IPS DF 6.9 (cell line): ENCODE measurements at regions not wholly inside any gene's neighbourhood (a gene's known extent, or its start where the extent isn't known, plus 50 kb on each side); places are given as distances from the start of the nearest gene placed in this dataset.

ENCODE experiments used
- DNase-seq: peaks from one replicate; pipeline ENCODE4 v3.0.0-alpha.2; 2013; ENCODE audit warnings: low read depth, low spot score
- H3K27ac ChIP-seq: one replicate; pipeline ENCODE4 v1.5.1; 2013; ENCODE audit warnings: low read length, control low read depth
- H3K27me3 ChIP-seq: 2 replicates; pipeline ENCODE4 v1.6.1; 2013; ENCODE audit warnings: mild to moderate bottlenecking, low read length; ENCODE audit not compliant: control insufficient read depth, insufficient read depth
- H3K36me3 ChIP-seq: 2 replicates; pipeline ENCODE4 v1.6.1; 2013; ENCODE audit warnings: low read length; ENCODE audit not compliant: control insufficient read depth, insufficient read depth
- H3K4me1 ChIP-seq: 2 replicates; pipeline ENCODE4 v1.6.1; 2013; ENCODE audit warnings: low read length; ENCODE audit not compliant: control insufficient read depth, insufficient read depth
- H3K4me3 ChIP-seq: 2 replicates; pipeline ENCODE4 v1.5.1; 2013; ENCODE audit warnings: mild to moderate bottlenecking, low read length
- H3K9me3 ChIP-seq: 2 replicates; pipeline ENCODE4 v1.6.1; 2013; ENCODE audit warnings: low read length, inconsistent platforms; ENCODE audit not compliant: control insufficient read depth, insufficient read depth
- WGBS: extraction: QIAGEN DNeasy Blood & Tissue Kit; methylation state at CpG from one replicate; pipeline ENCODE4 v1.1.7; 2013; ENCODE audit warnings: mixed read lengths, missing lambda C conversion rate; ENCODE audit not compliant: insufficient read length, insufficient coverage; 5-methylcytosine and 5-hydroxymethylcytosine counted together

DNA sequence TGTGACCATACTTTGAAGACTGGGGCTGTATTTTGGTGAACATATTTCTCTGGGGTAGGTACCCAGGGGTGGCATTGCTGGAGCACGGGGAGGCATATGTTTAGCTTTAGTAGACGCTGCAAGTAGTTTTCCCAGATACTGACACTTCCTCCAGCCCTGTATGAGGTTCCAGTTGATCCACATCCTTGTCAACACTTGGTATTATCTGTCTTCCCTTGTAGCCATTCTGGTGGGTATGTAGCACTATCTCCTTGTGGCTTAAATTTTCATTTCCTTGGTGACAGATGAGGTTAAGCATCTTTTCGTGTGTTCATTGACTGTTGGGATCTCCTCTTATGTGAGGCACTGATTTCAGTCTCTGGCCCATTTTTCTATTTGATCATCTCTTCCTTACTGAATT is 179.1 kb downstream of the PHETA1 start:
- Histone ChIP-seq H3K9me3 (no peaks in the 10 kb centered on the region), H3K4me3 (no peak overlapping the region), H3K27ac (no peak overlapping the region), H3K27me3 (no peaks in the 10 kb centered on the region), H3K4me1 (peaks cover 3% of the 10 kb centered on the region), H3K36me3 (no peaks in the 10 kb centered on the region)
- no CpG with 5 or more reads among the region's 3 CpGs for WGBS
- DNase-seq = no peak

DNA sequence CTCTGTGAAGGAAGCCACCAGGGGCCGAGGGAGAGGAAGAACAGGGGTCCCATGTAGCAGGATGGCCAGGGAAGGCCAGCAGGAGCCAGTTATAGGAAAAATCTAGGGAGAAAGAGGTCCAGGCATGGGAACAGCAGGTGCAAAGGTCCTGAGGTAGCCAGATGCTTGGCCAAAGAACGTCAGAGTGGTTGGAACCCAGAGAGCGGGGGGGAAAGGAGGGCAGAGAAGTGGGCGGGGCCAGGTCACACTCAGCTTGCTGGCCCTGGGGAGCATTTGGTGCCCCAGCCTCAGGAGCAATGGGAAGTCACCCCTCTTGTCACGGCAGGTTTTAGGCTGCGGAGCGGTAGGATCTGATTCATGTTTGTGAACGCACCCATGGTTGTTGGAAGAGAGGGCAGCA is 180.5 kb downstream of the PHETA1 start:
- DNase-seq = no peak
- Histone ChIP-seq H3K4me3 (no peak overlapping the region), H3K27ac (no peak overlapping the region), H3K4me1 (no peaks in the 10 kb centered on the region), H3K9me3 (no peaks in the 10 kb centered on the region), H3K27me3 (no peaks in the 10 kb centered on the region), H3K36me3 (no peaks in the 10 kb centered on the region)
- WGBS = no CpG with 5 or more reads among the region's 8 CpGs

DNA sequence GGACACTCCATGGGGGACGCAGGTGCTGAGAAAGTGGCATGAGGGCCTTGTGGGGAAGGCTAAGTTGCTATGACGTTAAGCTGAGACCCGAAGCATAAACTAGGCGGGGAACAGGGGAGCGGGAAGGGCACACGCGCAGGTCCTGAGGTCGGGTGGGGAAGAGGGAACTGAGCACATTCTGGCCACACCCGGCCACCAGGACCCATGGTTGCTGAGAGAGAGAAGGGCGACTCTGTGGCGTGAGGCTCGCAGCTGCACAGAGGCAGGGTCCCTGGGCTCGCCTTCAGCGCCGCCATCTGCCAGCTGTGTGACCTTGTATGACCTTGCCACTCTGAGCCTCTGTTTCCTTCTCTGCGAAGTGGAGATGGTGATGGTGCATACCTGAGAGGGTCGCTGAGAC is 182.5 kb downstream of the PHETA1 start:
- Histone ChIP-seq H3K36me3 (no peaks in the 10 kb centered on the region), H3K27me3 (no peaks in the 10 kb centered on the region), H3K4me1 (no peaks in the 10 kb centered on the region), H3K9me3 (no peaks in the 10 kb centered on the region), H3K4me3 (no peak overlapping the region), H3K27ac (no peak overlapping the region)
- no CpG with 5 or more reads among the region's 17 CpGs for WGBS
- no peak for DNase-seq

DNA sequence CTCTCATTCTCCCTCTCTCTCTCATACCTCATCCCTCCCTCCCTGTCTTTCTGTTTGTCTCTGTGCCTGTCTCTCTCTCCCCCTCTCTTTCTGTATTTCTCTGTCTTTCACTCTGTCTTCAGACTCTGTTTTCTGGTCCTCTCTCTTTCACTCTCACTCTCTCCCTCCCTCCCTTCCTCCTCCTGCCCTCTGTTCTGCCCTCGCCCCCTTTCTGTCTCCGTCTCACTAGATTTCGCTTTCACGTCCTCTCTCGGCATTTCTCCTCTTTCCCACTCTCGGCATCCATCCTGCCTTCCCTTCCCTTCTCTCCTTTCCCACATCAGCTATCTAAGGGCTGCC is 183.0 kb downstream of the PHETA1 start:
- no CpG with 5 or more reads among the region's 6 CpGs for WGBS
- no peaks in the 10 kb centered on the region for H3K9me3 ChIP-seq

DNA sequence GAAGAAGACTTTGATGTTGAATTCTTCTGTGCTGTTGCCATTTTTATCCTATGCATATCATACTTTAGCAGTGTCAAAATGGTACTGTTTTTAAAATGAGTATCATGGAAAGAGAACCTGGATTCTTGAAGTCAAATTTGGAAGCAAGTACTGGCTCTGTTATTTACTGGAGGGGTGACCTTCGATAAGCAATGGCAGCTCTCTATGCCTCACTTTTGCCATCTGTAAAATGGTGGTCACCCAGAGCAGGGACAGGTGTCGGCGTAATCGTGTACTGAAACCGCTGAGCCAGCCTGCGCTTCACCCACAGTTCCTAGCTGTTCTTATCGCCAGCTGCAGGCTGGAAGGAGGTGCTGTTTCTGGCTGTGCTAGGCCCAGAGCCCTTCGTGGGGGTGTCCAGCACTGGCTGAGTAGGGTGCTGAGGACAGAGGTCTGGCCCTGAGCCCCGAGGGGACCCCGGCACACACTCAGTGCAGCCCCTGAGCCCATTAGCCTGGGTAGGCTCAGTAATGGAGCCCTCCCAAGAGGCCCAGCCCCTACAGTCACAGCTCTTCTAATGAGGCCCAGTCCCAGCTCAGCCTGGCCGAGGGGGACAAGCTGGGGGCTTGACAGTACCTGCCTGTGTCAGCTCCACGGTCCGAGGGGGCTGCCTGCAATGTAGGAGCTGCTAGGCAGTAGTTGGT is 183.5 kb downstream of the PHETA1 start:
- no peak for DNase-seq
- Histone ChIP-seq H3K9me3 (no peaks in the 10 kb centered on the region), H3K27me3 (no peaks in the 10 kb centered on the region), H3K27ac (no peak overlapping the region), H3K4me3 (no peak overlapping the region), H3K36me3 (no peaks in the 10 kb centered on the region), H3K4me1 (no peaks in the 10 kb centered on the region)
- WGBS = no CpG with 5 or more reads among the region's 13 CpGs

More for the DNA sequence above, 183.0 kb downstream of the PHETA1 start:
- no peak for DNase-seq
- H3K27ac ChIP-seq = no peak overlapping the region
- H3K36me3 ChIP-seq = no peaks in the 10 kb centered on the region
- H3K4me3 ChIP-seq = no peak overlapping the region
- no peaks in the 10 kb centered on the region for H3K4me1 ChIP-seq
- H3K27me3 ChIP-seq = no peaks in the 10 kb centered on the region

DNA sequence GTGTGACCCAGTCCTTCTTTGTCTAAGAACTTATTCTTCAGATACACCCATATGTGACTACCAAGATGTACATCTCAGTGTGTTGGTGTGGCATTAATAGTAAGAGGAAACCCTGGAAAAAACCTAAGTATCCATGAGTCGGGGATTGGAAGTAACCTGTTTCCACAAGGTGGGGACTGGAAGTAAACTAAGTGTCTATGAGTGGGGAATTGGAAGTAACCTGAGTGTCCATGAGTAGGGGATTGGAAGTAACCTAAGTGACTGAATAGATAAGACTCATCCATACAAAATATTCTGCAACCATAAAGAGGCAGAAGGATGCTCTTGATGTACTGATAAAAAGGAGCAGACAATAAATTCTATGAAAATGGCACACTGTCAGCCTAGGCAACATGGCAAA is 184.7 kb downstream of the PHETA1 start:
- no peak for DNase-seq
- Histone ChIP-seq H3K4me3 (no peak overlapping the region), H3K4me1 (no peaks in the 10 kb centered on the region), H3K27me3 (no peaks in the 10 kb centered on the region), H3K9me3 (no peaks in the 10 kb centered on the region), H3K36me3 (no peaks in the 10 kb centered on the region), H3K27ac (no peak overlapping the region)
- WGBS = no CpG with 5 or more reads among the region's 1 CpG

DNA sequence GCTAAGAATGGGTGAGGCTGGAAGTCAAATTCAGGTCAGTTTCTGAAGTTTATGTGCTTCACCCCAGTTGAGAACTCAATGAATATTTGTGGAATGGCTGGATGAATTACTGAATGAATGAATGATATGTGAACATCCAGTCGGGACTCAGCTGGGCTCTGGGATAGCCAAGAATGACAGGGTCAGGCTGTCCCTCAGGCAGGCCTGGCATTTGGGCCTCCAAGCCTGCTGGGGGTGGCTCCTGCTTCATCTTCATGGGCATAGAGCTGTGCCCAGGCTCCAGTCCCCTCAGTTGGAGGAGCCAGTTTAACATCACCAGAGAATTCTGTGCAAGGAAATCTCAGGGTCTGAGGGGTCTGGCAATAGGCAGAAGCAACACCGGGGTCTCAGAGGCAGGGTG is 185.8 kb downstream of the PHETA1 start:
- no peaks in the 10 kb centered on the region for H3K27me3 ChIP-seq
- no peaks in the 10 kb centered on the region for H3K4me1 ChIP-seq
- H3K9me3 ChIP-seq = no peaks in the 10 kb centered on the region
- WGBS = no CpG with 5 or more reads among the region's 2 CpGs
- H3K36me3 ChIP-seq = no peaks in the 10 kb centered on the region
- no peak for DNase-seq
- H3K4me3 ChIP-seq = no peak overlapping the region
- H3K27ac ChIP-seq = no peak overlapping the region

DNA sequence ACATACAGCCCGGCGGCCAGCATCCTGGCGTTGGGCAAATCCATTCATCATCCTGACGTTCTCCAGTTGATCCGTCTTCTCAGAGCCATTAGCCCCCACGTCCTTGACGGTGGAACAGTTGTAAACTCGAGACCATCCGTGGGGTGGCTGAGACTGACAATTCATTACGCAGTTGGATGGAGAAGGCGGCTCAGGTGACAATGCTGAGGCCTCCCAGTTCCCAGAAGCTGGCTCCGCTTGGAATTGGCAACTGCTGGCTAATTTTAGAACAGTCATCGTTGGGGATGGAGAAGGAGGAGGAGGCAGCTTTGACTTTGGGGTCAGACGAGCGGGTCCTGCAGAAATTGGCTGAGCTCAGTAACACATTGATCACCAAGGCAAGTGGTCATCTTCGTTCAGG is 186.5 kb downstream of the PHETA1 start:
- H3K4me3 ChIP-seq = no peak overlapping the region
- no peak overlapping the region for H3K27ac ChIP-seq
- H3K4me1 ChIP-seq = no peaks in the 10 kb centered on the region
- no peaks in the 10 kb centered on the region for H3K36me3 ChIP-seq
- DNase-seq = no peak
- no CpG with 5 or more reads among the region's 16 CpGs for WGBS
- no peaks in the 10 kb centered on the region for H3K27me3 ChIP-seq
- no peaks in the 10 kb centered on the region for H3K9me3 ChIP-seq

DNA sequence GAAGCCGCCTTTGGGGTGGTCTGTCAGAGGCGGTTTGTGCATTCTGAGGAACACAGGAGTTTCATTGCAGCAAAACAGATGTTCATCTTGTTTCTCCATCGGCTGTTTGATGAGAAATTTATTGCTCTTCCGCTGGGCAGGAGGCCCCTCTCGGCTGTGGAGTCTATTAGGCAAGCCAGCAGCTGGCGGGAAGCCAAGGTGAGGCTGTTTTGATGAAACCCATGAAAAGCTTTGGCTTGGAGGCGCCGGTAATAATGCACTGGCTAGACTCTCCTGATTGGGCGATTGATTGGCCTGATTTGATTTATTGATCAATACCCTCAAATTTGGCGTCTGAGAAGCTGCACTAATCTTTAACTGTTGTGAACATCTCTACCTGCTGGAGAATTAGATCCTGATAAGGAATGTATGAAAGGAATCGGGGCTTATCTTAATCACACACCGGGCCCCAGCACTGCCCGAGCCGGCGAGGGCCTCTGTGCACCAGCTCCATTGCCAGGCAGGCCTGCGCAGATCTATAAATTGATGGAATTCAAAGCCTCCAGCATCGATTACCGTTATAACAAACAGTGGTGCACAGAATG is 187.7 kb downstream of the PHETA1 start:
- no peaks in the 10 kb centered on the region for H3K36me3 ChIP-seq
- DNase-seq = no peak
- H3K9me3 ChIP-seq = no peaks in the 10 kb centered on the region
- no CpG with 5 or more reads among the region's 18 CpGs for whole genome bisulfite sequencing
- H3K4me3 ChIP-seq = no peak overlapping the region
- no peaks in the 10 kb centered on the region for H3K27me3 ChIP-seq
- H3K27ac ChIP-seq = no peak overlapping the region
- H3K4me1 ChIP-seq = no peaks in the 10 kb centered on the region

DNA sequence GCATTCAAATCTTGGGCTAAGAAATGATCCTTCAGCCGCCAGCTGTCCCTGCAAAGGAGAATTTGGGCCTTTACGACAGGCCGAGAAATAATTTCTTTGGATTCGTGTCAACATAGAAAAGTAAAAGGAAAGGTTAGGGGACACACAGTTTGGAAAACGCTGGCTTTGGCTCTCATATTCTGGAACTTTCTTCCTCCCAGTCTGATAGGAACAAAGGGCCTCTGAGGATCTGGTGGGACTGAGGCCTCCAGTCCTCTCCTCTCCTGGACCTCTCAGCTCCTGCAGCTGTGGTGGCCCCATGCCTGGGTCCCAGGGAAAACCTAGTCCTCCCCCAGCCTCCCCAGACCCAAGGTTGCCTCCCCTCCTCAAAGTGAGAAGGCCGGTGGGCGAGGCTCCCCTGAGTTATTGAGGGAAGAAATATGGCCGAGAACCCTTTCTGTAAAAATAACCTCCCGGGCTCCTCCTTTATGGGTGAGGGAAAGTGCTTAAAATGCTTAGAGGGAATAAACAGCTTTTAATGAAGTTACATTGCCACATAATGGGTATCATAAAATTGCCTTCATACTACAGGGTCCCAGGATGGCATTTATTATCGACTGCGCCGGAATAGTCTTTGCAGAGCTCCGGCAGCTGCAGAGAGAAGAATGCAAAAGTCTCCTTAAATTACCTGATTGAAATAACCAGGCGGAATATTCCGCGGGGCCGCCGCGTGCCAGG is 188.3 kb downstream of the PHETA1 start:
- Histone ChIP-seq H3K27me3 (no peaks in the 10 kb centered on the region), H3K36me3 (no peaks in the 10 kb centered on the region), H3K4me3 (no peak overlapping the region), H3K27ac (no peak overlapping the region), H3K4me1 (no peaks in the 10 kb centered on the region), H3K9me3 (no peaks in the 10 kb centered on the region)
- WGBS = no CpG with 5 or more reads among the region's 19 CpGs
- no peak for DNase-seq
